AG20443 (cell line): ENCODE measurements at regions not wholly inside any gene's neighbourhood (a gene's known extent, or its start where the extent isn't known, plus 50 kb on each side); places are given as distances from the start of the nearest gene placed in this dataset.
"Not testable (repeated sequence)": the region's sequence is repeated elsewhere in the genome, so short reads cannot be mapped to it uniquely, and the experiment has no call there.

Source experiments
- DNase-seq: peaks from one replicate; pipeline ENCODE4 v3.0.0; 2012; ENCODE audit warnings: low spot score, mixed read lengths

DNA sequence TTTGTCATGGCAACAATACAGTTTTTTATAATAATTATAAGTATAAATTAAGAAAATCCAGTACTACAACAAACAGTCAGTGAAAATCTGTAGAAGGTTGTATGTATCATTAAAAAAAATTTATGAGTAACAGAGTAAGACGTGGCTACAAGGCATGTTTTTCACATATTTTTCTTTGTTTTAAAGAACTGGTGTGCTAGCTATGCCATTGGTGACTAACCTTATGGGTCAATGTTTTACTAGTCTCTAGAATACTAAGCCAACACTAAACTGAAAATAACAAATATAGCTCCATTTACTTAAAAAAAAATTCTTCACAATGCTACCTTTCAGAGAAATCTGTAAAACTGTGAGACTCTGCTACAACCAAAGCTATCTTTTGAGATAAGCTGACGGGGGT lies 261.5 kb downstream of the ADGRL2 start:
- no peak for DNase-seq

DNA sequence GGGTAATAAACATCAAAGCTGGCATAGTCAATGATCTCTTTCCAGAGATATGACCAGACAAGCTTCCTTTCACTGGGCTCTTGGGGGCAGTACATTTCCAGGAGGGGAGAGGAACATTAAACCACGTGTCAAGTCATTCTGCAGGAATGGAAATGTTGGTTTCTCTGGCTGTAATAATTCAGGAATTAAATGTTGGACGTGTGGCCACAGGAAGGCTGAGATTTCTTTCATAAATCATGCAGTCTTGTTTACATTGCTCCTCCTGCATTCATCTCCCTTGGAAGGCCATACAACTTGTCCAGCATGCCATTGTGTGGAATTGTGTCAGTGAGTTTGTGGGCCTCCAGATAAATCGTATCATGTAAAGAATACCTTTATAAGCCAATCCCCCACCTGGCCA lies 259.2 kb downstream of the ADGRL2 start:
- no peak for DNase-seq

DNA sequence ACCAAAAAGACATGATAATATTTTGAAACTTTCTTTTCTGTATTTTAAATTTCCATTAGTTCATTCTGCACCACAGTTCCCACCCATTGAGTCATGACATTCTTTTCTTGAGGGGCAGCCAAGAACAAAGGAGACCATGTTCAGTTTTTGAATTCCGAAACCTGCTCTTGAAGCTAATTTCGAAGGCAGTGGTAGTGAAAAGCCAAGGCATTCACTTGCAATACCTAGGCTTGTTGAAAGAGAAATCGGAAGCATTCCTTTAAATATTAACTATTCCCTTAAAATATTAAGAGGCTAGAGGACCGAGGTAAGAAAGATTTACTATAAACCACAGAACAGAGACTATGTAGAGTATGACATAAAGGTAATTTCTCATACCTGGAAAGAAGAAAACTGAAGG lies 256.3 kb downstream of the ADGRL2 start:
- no peak for DNase-seq

DNA sequence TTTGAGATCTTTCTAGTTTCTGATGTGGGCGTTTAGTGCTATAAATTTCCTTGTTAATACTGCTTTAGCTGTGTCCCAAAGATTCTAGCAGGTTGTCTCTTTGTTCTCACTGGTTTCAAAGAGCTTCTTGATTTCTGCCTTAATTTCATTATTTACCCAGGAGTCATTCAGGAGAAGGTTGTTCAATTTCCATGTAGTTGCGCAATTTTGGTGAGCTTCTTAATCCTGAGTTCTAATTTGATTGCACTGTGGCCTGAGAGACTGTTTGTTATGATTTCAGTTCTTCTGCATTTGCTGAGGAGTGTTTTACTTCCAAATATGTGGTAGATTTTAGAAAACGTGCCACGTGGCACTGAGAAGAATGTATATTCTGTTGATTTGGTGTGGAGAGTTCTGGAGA lies 254.6 kb downstream of the ADGRL2 start:
- DNase-seq = not testable (repeated sequence)

DNA sequence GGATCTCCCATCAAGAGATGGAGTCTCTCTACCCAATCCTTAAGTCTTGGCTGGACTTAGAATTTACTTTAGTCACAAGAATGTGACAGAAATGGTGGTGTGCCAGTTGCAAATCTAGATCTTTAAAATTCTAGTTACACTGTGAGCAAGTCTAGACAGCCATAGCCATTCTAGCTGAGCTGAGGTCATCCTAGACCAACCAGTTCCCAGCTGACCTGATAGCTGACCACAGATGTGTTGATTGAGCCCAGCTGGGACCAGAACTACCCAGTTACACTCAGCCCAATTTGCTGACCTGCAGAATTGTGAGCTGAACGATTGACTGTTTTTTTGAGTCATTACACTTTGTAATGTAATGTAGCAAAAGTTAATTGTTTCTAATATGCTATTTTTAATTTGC lies 251.8 kb downstream of the ADGRL2 start:
- no peak for DNase-seq

DNA sequence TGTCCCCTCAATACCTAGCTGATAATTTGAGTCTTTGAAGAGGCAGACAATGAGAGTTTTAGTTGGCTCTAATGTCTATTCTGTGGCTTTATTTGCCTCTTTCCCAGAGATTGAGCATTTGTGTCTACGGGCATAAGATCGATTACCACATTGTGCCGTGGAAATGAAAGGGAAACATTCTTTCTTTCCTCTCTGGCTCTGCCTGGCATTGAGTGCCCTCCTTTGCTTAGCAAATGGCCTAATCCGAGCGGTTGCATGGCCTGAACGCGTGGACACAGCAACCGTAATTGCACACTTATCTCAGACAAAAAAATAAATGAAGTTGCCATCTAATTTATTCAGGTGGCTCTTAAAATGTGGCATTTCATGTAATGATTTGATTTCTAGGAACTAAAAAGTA lies 247.9 kb downstream of the ADGRL2 start:
- DNase-seq = no peak

DNA sequence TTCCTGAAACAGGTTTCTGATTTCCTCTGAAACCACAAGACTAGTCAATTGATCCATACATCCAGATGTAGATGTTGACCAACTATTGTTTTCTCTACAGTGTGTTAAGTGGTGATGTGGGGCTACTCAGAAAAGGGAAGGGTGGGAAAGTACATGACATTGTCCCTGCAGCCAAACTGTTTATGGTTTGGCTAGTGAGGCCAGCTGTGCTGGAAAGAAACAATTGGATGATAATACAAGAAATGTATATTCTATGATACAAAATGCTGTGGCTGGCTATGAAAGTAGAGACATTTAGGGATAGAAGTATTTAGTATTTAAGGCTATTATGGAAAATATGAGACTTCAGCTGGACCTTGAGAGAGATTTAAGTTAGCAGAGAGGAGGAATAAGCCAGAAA lies 244.5 kb downstream of the ADGRL2 start:
- no peak for DNase-seq

DNA sequence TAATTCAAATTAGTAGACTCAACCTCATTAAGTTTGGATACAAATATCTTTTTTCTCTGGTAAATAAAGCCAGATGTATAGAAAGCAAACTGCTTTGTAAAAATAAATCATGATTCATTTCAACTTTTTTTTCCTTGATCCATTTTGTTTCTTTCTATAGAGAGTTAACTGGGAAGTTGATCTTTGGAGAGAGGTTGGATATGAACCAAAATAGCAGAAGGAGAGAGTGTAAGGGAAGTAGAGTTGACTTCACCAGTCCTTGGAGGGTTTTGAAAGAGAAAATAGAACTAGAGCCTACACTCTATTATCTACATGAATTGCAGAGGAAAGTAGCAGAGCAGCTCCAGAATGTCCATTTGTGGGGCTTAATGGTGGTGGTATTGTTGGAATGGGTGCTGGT lies 243.8 kb downstream of the ADGRL2 start:
- no peak for DNase-seq

DNA sequence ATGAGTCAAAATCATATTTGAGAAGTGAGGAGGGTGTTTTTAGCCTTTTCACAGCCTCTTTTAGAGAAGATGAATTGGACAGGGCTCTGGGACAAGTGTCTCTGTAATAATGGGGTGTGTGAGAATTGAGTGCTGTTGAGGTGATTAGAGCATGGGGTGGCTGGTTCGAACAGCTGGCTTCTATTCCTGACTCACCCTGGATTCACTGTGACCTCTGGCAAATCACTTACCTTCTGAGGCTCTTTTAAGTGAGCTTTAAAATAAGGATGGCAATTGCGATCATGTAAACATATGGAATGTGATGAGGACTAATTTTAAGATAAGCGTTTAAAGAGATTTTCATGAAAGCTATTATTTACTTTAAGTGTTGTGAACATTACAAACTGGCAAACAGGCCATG lies 243.4 kb downstream of the ADGRL2 start:
- DNase-seq = no peak

DNA sequence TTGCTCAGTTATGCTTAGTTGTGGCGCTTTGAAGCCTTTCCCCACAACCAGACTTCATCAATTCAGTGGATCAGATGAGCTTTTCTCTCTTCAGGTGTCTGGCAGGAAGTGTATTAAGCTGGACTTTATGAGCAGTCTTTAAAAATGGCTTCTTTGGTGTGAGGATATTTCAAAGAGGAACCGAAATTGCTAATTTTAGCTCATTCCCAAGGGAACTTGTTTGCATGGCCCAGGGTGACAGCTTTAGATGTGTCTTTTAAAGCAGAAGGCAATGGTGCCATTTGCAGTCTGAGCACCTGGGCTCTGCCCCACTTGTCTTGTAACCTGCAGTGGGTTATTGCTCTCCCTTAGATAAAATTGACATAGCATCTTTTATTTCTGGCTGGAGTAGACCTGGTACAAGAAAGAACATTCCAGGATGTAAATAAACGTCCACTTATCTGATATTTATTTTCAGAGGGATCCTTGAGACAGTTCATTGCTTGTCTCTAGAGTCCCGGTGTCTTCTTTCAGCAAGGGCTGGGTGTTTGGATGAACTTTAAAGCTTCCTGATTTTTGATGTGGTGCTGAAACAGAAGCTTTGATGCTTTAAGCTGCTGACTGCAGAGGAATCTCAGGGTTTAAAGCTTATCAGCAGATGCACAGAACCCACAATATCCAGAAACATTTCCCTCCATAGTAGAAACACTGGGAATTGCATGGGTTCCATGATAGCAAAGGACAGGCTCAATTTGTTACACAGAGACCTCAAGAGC lies 241.7 kb downstream of the ADGRL2 start:
- no peak for DNase-seq
